8988T (cell line): ENCODE measurements at regions not wholly inside any gene's neighbourhood (a gene's known extent, or its start where the extent isn't known, plus 50 kb on each side); places are given as distances from the start of the nearest gene placed in this dataset.

Experiments used
- DNase-seq: peaks from one replicate; pipeline ENCODE4 v3.0.0; 2011

GRCh38 chr10:85513436-85513835 is 853.2 kb downstream of the GRID1 start:
- DNase-seq, result no peak

GRCh38 chr10:85515316-85515715 is 851.3 kb downstream of the GRID1 start:
- no peak for DNase-seq

GRCh38 chr10:85524001-85524666 is 842.5 kb downstream of the GRID1 start:
- no peak for DNase-seq

- DNase-seq, result no peak
Measured at GRCh38 chr10:85527616-85528317, 838.8 kb downstream of the GRID1 start.

GRCh38 chr10:85528318-85528652 is 838.3 kb downstream of the GRID1 start:
- DNase-seq, result no peak

GRCh38 chr10:85531706-85532105 is 834.9 kb downstream of the GRID1 start:
- no peak for DNase-seq

GRCh38 chr10:85532773-85533172 is 833.8 kb downstream of the GRID1 start:
- DNase-seq, result no peak

- no peak for DNase-seq
Measured at GRCh38 chr10:85535926-85536325, 830.7 kb downstream of the GRID1 start.

- no peak for DNase-seq
Measured at GRCh38 chr10:85537561-85537960, 829.0 kb downstream of the GRID1 start.

GRCh38 chr10:85538601-85539000 is 828.0 kb downstream of the GRID1 start:
- no peak for DNase-seq

- no peak for DNase-seq
Measured at GRCh38 chr10:85542152-85542551, 824.4 kb downstream of the GRID1 start.

- no peak for DNase-seq
Measured at GRCh38 chr10:85542936-85543730, 823.5 kb downstream of the GRID1 start.

GRCh38 chr10:85544956-85545355 is 821.6 kb downstream of the GRID1 start:
- DNase-seq, result no peak

GRCh38 chr10:85545874-85546273 is 820.7 kb downstream of the GRID1 start:
- DNase-seq, result no peak

GRCh38 chr10:85547460-85548023 is 819.1 kb downstream of the GRID1 start:
- no peak for DNase-seq

- peak; percentile 10 for DNase-seq
Measured at GRCh38 chr10:85548034-85548433, 818.6 kb downstream of the GRID1 start.
